ENCODE measurements at regions not wholly inside any gene's neighbourhood (a gene's known extent, or its start where the extent isn't known, plus 50 kb on each side); places are given as distances from the start of the nearest gene placed in this dataset.

GRCh38 chr13:33624740-33625139 lies 193.2 kb upstream of the RFC3 start:
- TF ChIP-seq GATA2 (IDR thresholded peaks at IDR 0.05; ENCODE audit: low read depth, low read length) (no peak), GATA3 (IDR thresholded peaks at IDR 0.05; ENCODE audit: low read depth, low read length) (no peak)
